SK-N-SH (cell line): ENCODE measurements at regions not wholly inside any gene's neighbourhood (a gene's known extent, or its start where the extent isn't known, plus 50 kb on each side); places are given as distances from the start of the nearest gene placed in this dataset.
A peak's percentile ranks its signal among the peaks of the same experiment; 100 is the strongest.

ENCODE experiments used
- CTCF ChIA-PET: fragments of 300-600, 350-600 bp; formaldehyde crosslinking; extraction: SDS; loops from one replicate; lab custom pipeline; 2021; lab: Yijun Ruan, JAX
- POLR2A ChIA-PET: fragments of 350-600 bp; sonication (Branson Sonifier 250); formaldehyde crosslinking; extraction: SDS; loops from one replicate; lab custom pipeline; 2020; ENCODE audit warnings: antibody characterized with exemption, inconsistent platforms; lab: Yijun Ruan, JAX
- DNase-seq: peaks from one replicate; pipeline ENCODE4 v3.0.0; 2012
- H2AFZ ChIP-seq: fragments of 200-600 bp; sonication (generic); 2 replicates; pipeline ENCODE4 v1.8.1; 2016; ENCODE audit warnings: antibody characterized with exemption, mild to moderate bottlenecking, low read depth
- H3F3A ChIP-seq: fragments of 200-600 bp; sonication (generic); replicated peaks from 2 replicates; pipeline ENCODE3; 2016; ENCODE audit warnings: antibody characterized with exemption, mild to moderate bottlenecking; ENCODE audit not compliant: insufficient read depth
- H3K27ac ChIP-seq, 2 experiments: fragments of 200-500 bp in 1 of 2; fragments of 200-600 bp in 1 of 2; sonication (Bioruptor generic) in 1 of 2; sonication (generic), shearing (Covaris generic) in 1 of 2; 2 replicates each; pipeline versions ENCODE4 v1.5.1 to v1.6.1; 2014 to 2016; ENCODE audit warnings: low read depth in 2 of 2, inconsistent platforms in 1 of 2, low read length in 1 of 2, mild to moderate bottlenecking in 1 of 2, mixed read lengths in 1 of 2
- H3K27me3 ChIP-seq: fragments of 200-600 bp; sonication (generic), shearing (Covaris generic); 2 replicates; pipeline ENCODE4 v1.6.1; 2016; ENCODE audit warnings: mixed run types; ENCODE audit not compliant: insufficient read depth
- H3K36me3 ChIP-seq, 2 experiments: fragments of 200-500 bp in 1 of 2; fragments of 200-600 bp in 1 of 2; sonication (Bioruptor generic) in 1 of 2; sonication (generic) in 1 of 2; replicated peaks in 1 of 2; 2 replicates each; pipeline versions ENCODE3 to v1.5.1; 2014 to 2016; ENCODE audit warnings: low read length in 1 of 2, mild to moderate bottlenecking in 1 of 2; ENCODE audit not compliant: insufficient read depth in 2 of 2, control insufficient read depth in 1 of 2
- H3K4me1 ChIP-seq, 2 experiments: fragments of 200-500 bp in 1 of 2; fragments of 200-600 bp in 1 of 2; sonication (Bioruptor generic) in 1 of 2; sonication (generic), shearing (Covaris generic) in 1 of 2; 2 replicates each; pipeline versions ENCODE4 v1.5.1 to v1.6.1; 2014 to 2016; ENCODE audit warnings: low read depth in 1 of 2, low read length in 1 of 2, mixed run types in 1 of 2; ENCODE audit not compliant: insufficient read depth in 2 of 2, control insufficient read depth in 1 of 2
- H3K4me2 ChIP-seq: fragments of 200-600 bp; sonication (generic), shearing (Covaris generic); 2 replicates; pipeline ENCODE4 v1.6.1; 2017; ENCODE audit warnings: mixed run types
- H3K4me3 ChIP-seq, 2 experiments: fragments of 200-500 bp in 1 of 2; fragments of 200-600 bp in 1 of 2; sonication (Bioruptor generic) in 1 of 2; sonication (generic), shearing (Covaris generic) in 1 of 2; 2 replicates each; pipeline versions ENCODE4 v1.5.1 to v1.8.1; 2014 to 2016; ENCODE audit warnings: low read depth in 2 of 2, inconsistent platforms in 1 of 2, low read length in 1 of 2, mild to moderate bottlenecking in 1 of 2, mixed read lengths in 1 of 2, moderate library complexity in 1 of 2
- H3K79me2 ChIP-seq: fragments of 200-600 bp; sonication (generic); 2 replicates; pipeline ENCODE4 v1.8.1; 2017; ENCODE audit warnings: mild to moderate bottlenecking; ENCODE audit not compliant: insufficient read depth
- H3K9ac ChIP-seq: fragments of 200-600 bp; sonication (generic); 2 replicates; pipeline ENCODE4 v1.6.1; 2017; ENCODE audit warnings: mixed run types
- H3K9me2 ChIP-seq: fragments of 200-600 bp; sonication (generic); 2 replicates; pipeline ENCODE4 v1.6.1; 2017; ENCODE audit warnings: mixed run types
- H3K9me3 ChIP-seq: fragments of 200-600 bp; sonication (generic); 2 replicates; pipeline ENCODE4 v1.6.1; 2017; ENCODE audit warnings: mixed run types, mild to moderate bottlenecking, moderate library complexity
- H4K20me1 ChIP-seq: fragments of 200-600 bp; sonication (generic); 2 replicates; pipeline ENCODE4 v1.6.1; 2017; ENCODE audit warnings: mild to moderate bottlenecking, mixed run types; ENCODE audit not compliant: insufficient read depth
- CHD2 ChIP-seq: fragments of 150-350 bp; IDR thresholded peaks from 2 replicates; pipeline ENCODE4 v1.6.1; 2018; ENCODE audit warnings: low read length; ENCODE audit not compliant: partially characterized antibody
- CTCF ChIP-seq: fragments of 200-600 bp; sonication (generic); IDR thresholded peaks from 2 replicates; pipeline ENCODE4 v1.6.1; 2017; ENCODE audit warnings: antibody characterized with exemption, mild to moderate bottlenecking, moderate library complexity
- ELF1 ChIP-seq: IDR thresholded peaks from 2 replicates; pipeline ENCODE4 v1.4.0; 2012
- GATA2 ChIP-seq: sonication (generic); formaldehyde crosslinking; IDR thresholded peaks from 2 replicates; pipeline ENCODE4 v1.5.0; 2020; ENCODE audit warnings: mild to moderate bottlenecking, missing genetic modification reagents
- MXI1 ChIP-seq: IDR thresholded peaks from 2 replicates; pipeline ENCODE4 v1.6.1; 2012; ENCODE audit warnings: mild to moderate bottlenecking, low read depth, low read length, improper control_type of control experiment
- NRF1 ChIP-seq: IDR thresholded peaks from 2 replicates; pipeline ENCODE4 v1.6.1; 2012; ENCODE audit warnings: low read depth, mild to moderate bottlenecking, low read length
- RAD21 ChIP-seq: IDR thresholded peaks from 2 replicates; pipeline ENCODE4 v1.6.1; 2012; ENCODE audit warnings: mild to moderate bottlenecking, low read length
- RCOR1 ChIP-seq: fragments of 150-350 bp; IDR thresholded peaks from 2 replicates; pipeline ENCODE4 v1.6.1; 2017; ENCODE audit warnings: antibody characterized with exemption, low read length
- SMC3 ChIP-seq: IDR thresholded peaks from 2 replicates; pipeline ENCODE4 v1.6.1; 2012; ENCODE audit warnings: low read depth, low read length, improper control_type of control experiment
- USF2 ChIP-seq: fragments of 150-350 bp; IDR thresholded peaks from 2 replicates; pipeline ENCODE4 v1.6.1; 2017; ENCODE audit warnings: antibody characterized with exemption, low read length, low read depth, borderline replicate concordance
- WGBS: methylation state at CpG from one replicate; pipeline ENCODE4 v1.1.6; 2017; ENCODE audit warnings: low lambda C conversion rate; 5-methylcytosine and 5-hydroxymethylcytosine counted together

DNA sequence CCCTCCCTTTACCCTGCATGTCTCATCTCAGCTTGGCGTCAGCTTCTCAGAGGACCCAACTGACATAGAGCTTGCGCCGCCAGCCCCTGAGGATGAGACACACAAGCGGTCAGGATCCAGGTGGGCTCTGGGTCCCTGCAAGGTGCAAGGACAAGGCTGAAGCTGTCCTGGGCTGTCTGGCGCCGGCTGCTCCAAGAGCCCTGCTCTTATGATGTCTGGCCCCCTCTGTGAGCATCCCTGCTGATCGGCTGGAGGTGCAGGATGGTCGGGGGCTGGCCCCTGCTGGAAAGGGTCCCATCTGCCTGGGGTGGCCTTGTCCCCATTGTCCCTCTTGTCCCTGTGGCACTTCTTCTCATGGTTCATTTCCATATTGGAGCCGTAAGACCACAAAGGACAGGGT is 479.0 kb downstream of the NPHP4 start (continued):
- TF ChIP-seq CHD2 = no peak
- TF ChIP-seq RAD21 = no peak
- no peak for TF ChIP-seq USF2
- no peak for TF ChIP-seq MXI1

- H3K27ac ChIP-seq = no peak overlapping the region
- H3K36me3 ChIP-seq = no peaks in the 10 kb centered on the region
- WGBS = 39% methylated on average over 9 of the region's 9 CpGs
- H2AFZ ChIP-seq = no peak overlapping the region
- H3K4me1 ChIP-seq = peaks cover 0 to 24% of the 10 kb centered on the region in 2 experiments; a peak in 1 of 4 replicates
- no peaks in the 10 kb centered on the region for H4K20me1 ChIP-seq
- no peaks in the 10 kb centered on the region for H3K27me3 ChIP-seq
- H3K9me3 ChIP-seq = no peaks in the 10 kb centered on the region
- TF ChIP-seq GATA2 (CRISPR knock-in tag) = no peak
- TF ChIP-seq RCOR1 = no peak
- TF ChIP-seq NRF1 = no peak
- CTCF ChIA-PET = interaction anchor here (0.6 to 8.8 kb wide), 16 partner anchors 13 to 855 kb away, joined by 3 to 138 read pairs (median 7); no protein-coding TSS in a partner anchor
- POLR2A ChIA-PET = no interaction called here
- H3K9ac ChIP-seq = no peak overlapping the region
- no peaks in the 10 kb centered on the region for H3K9me2 ChIP-seq
- H3K4me2 ChIP-seq = no peak overlapping the region
- DNase-seq = no peak
- no peak overlapping the region for H3K4me3 ChIP-seq
- H3K79me2 ChIP-seq = no peaks in the 10 kb centered on the region
- H3F3A ChIP-seq = no peaks in the 10 kb centered on the region
These were observed 480.7 kb downstream of the NPHP4 start for GRCh38 chr1:5511381-5512097.

- peak; percentile 90 for DNase-seq
- 25% methylated on average over 19 of the region's 21 CpGs for WGBS
- peaks cover 0 to 36% of the 10 kb centered on the region in 2 experiments; a peak in 1 of 4 replicates for H3K4me1 ChIP-seq
- POLR2A ChIA-PET = interaction anchor here (0.7 kb wide), 1 partner anchor 235 kb away, joined by 3 read pairs; no protein-coding TSS in a partner anchor
- H3K36me3 ChIP-seq = no peaks in the 10 kb centered on the region
- H4K20me1 ChIP-seq = no peaks in the 10 kb centered on the region
- no peaks in the 10 kb centered on the region for H3K79me2 ChIP-seq
- H3K27me3 ChIP-seq = no peaks in the 10 kb centered on the region
- no peak overlapping the region for H3K27ac ChIP-seq
- H3F3A ChIP-seq = no peaks in the 10 kb centered on the region
- no peaks in the 10 kb centered on the region for H3K9me2 ChIP-seq
- no peak overlapping the region for H3K9ac ChIP-seq
- CTCF ChIA-PET = interaction anchor here (0.6 to 8.8 kb wide), 61 partner anchors 10 to 858 kb away, joined by 3 to 138 read pairs (median 4); partner anchors contain the start of gene AJAP1
- no peak overlapping the region for H3K4me2 ChIP-seq
- no peaks in the 10 kb centered on the region for H3K9me3 ChIP-seq
- H3K4me3 ChIP-seq = no peak overlapping the region; a peak in 1 of 4 replicates
- TF ChIP-seq SMC3 (peak; percentile 71), CTCF (peak; percentile 66), RAD21 (peak; percentile 73), ELF1 (no peak)
- no peak overlapping the region for H2AFZ ChIP-seq
These were observed 482.4 kb downstream of the NPHP4 start for GRCh38 chr1:5509664-5510452.
